GM23338 (cell line): ENCODE measurements at regions not wholly inside any gene's neighbourhood (a gene's known extent, or its start where the extent isn't known, plus 50 kb on each side); places are given as distances from the start of the nearest gene placed in this dataset.

ENCODE experiments used
- ATAC-seq: fragments of 200-7000 bp; cut with Tn5 transposase; 3 replicates; pipeline ENCODE4 v1.9.1; 2020
- DNase-seq: peaks from one replicate; pipeline ENCODE4 v3.0.0-alpha.2; 2015; ENCODE audit warnings: low spot score
- H2AFZ ChIP-seq: fragments of 200-600 bp; sonication (generic); 2 replicates; pipeline ENCODE4 v1.8.0; 2016; ENCODE audit warnings: antibody characterized with exemption, mild to moderate bottlenecking, moderate library complexity
- H3F3A ChIP-seq: fragments of 200-600 bp; sonication (generic); replicated peaks from 2 replicates; pipeline ENCODE4 v1.8.0; 2017; ENCODE audit warnings: antibody characterized with exemption, mixed run types, low read depth
- H3K27ac ChIP-seq: fragments of 200-600 bp; sonication (generic); 2 replicates; pipeline ENCODE4 v1.6.1; 2016; ENCODE audit warnings: low read depth
- H3K27me3 ChIP-seq: fragments of 200-600 bp; sonication (generic); 2 replicates; pipeline ENCODE4 v1.8.0; 2016; ENCODE audit warnings: mild to moderate bottlenecking, mixed run types, moderate library complexity; ENCODE audit not compliant: insufficient read depth
- H3K36me3 ChIP-seq: fragments of 200-600 bp; sonication (generic); 2 replicates; pipeline ENCODE4 v1.8.0; 2016; ENCODE audit warnings: mild to moderate bottlenecking; ENCODE audit not compliant: insufficient read depth
- H3K4me1 ChIP-seq: fragments of 200-600 bp; sonication (generic); 2 replicates; pipeline ENCODE4 v1.8.0; 2016; ENCODE audit warnings: mild to moderate bottlenecking, moderate library complexity; ENCODE audit not compliant: insufficient read depth
- H3K4me2 ChIP-seq: fragments of 200-600 bp; sonication (generic); 2 replicates; pipeline ENCODE4 v1.7.1; 2017; ENCODE audit warnings: mixed run types
- H3K4me3 ChIP-seq: fragments of 200-600 bp; sonication (generic); 2 replicates; pipeline ENCODE4 v1.6.1; 2016; ENCODE audit warnings: mixed run types
- H3K79me2 ChIP-seq: fragments of 200-600 bp; sonication (generic); replicated peaks from 2 replicates; pipeline ENCODE4 v1.8.0; 2017; ENCODE audit warnings: mild to moderate bottlenecking; ENCODE audit not compliant: insufficient read depth
- H3K9me2 ChIP-seq: fragments of 200-600 bp; sonication (generic); 2 replicates; pipeline ENCODE4 v1.8.0; 2017; ENCODE audit not compliant: insufficient read depth
- H4K20me1 ChIP-seq: fragments of 200-600 bp; sonication (generic); replicated peaks from 2 replicates; pipeline ENCODE4 v1.8.0; 2017; ENCODE audit warnings: mild to moderate bottlenecking; ENCODE audit not compliant: insufficient read depth
- H3K27ac Mint-ChIP-seq: 2 replicates; pipeline ENCODE4 v1.8.0; 2020; ENCODE audit warnings: inconsistent platforms, mild to moderate bottlenecking, moderate library complexity, mixed read lengths
- H3K27me3 Mint-ChIP-seq: 3 replicates; pipeline ENCODE4 v1.8.0; 2022; ENCODE audit warnings: low read depth, mild to moderate bottlenecking, moderate library complexity, mixed read lengths, inconsistent platforms; ENCODE audit not compliant: insufficient read depth, poor library complexity
- H3K36me3 Mint-ChIP-seq: 3 replicates; pipeline ENCODE4 v1.8.0; 2021; ENCODE audit warnings: low read depth, mild to moderate bottlenecking, inconsistent platforms, moderate library complexity, mixed read lengths
- H3K4me1 Mint-ChIP-seq: 3 replicates; pipeline ENCODE4 v1.8.0; 2020; ENCODE audit warnings: mild to moderate bottlenecking, inconsistent platforms, mixed read lengths
- H3K4me3 Mint-ChIP-seq: 3 replicates; pipeline ENCODE4 v1.8.0; 2021; ENCODE audit warnings: moderate library complexity, mild to moderate bottlenecking, inconsistent platforms, mixed read lengths
- H3K9me3 Mint-ChIP-seq: 3 replicates; pipeline ENCODE4 v1.8.0; 2020; ENCODE audit warnings: moderate library complexity, mild to moderate bottlenecking, inconsistent platforms, mixed read lengths
- CREB1 ChIP-seq: fragments of 250-450 bp; sonication (Bioruptor Pico); IDR thresholded peaks from 2 replicates; pipeline ENCODE4 v1.5.0; 2020; ENCODE audit warnings: low read depth, mild to moderate bottlenecking, moderate library complexity
- EZH2 ChIP-seq: fragments of 200-600 bp; sonication (generic); IDR thresholded peaks from one replicate; pipeline ENCODE4 v1.8.0; 2017; ENCODE audit warnings: antibody characterized with exemption, mild to moderate bottlenecking, low read depth; ENCODE audit not compliant: unreplicated experiment
- EZH2phosphoT487 ChIP-seq: fragments of 200-600 bp; sonication (generic); IDR thresholded peaks from one replicate; pipeline ENCODE4 v1.8.1; 2018; ENCODE audit warnings: antibody characterized with exemption; ENCODE audit not compliant: unreplicated experiment
- NANOG ChIP-seq: IDR thresholded peaks from 2 replicates; pipeline ENCODE4 v1.6.1; 2016; ENCODE audit warnings: antibody characterized with exemption, borderline replicate concordance
- POLR2AphosphoS5 ChIP-seq: IDR thresholded peaks from 2 replicates; pipeline ENCODE4 v1.6.1; 2016; ENCODE audit warnings: antibody characterized with exemption, low read depth
- REST ChIP-seq: IDR thresholded peaks from one replicate; pipeline ENCODE4 v1.6.1; 2018; ENCODE audit warnings: antibody characterized with exemption; ENCODE audit not compliant: unreplicated experiment
- STAT1 ChIP-seq: IDR thresholded peaks from one replicate; pipeline ENCODE4 v1.6.1; 2016; ENCODE audit warnings: antibody characterized with exemption; ENCODE audit not compliant: unreplicated experiment
- ZNF114 ChIP-seq: fragments of 250-450 bp; sonication (Bioruptor Pico); IDR thresholded peaks from 2 replicates; pipeline ENCODE4 v1.5.0; 2020; ENCODE audit warnings: mild to moderate bottlenecking, moderate library complexity
- ZNF331 ChIP-seq: fragments of 250-450 bp; sonication (Bioruptor Pico); IDR thresholded peaks from 2 replicates; pipeline ENCODE4 v1.5.0; 2020; ENCODE audit warnings: low read depth, mild to moderate bottlenecking, moderate library complexity
- TF ChIP-seq, protein P1 (sequence below), 2 experiments: fragments of 200-600 bp in 1 of 2; sonication (generic) in 1 of 2; conservative IDR thresholded peaks; 2 replicates each; pipeline versions ENCODE4 v1.5.1 to v1.6.1; 2016 to 2017; ENCODE audit warnings: antibody characterized with exemption in 2 of 2, low read depth in 2 of 2, mild to moderate bottlenecking in 2 of 2, moderate library complexity in 1 of 2

DNA sequence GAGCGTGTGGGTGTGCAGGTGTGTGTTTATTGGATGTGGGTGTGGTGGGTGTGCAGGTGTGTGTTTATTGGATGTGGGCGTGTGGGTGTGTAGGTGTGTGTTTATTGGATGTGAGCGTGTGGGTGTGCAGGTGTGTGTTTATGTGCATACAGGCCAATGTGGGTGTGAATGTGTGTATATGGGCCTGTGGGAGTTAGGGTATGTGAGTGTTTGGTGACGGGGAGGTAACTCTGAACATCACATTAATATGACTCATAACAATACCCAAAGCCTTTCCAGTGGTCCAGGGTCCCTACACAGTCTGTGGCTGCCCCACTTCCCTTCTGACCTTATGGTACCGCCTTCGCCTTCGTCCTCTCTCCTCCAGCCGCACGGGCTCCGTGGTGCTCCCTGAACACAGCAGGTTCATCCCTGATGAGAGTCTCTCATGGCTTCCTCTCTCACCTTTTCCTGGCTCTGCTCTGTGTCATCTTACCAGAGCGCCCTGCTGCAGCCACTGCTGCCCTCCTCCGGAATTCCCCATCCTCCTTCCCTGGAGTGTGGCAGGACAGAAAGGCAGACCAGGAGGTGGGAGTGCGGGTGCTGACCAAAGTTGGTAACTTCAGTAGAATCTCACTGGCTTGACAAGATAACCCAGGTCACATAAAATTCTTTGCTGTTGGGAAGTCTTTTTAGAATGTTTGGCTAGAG, 80.0 kb downstream of the SLC2A10 start (continued):
- TF ChIP-seq REST: no peak
- TF ChIP-seq ZNF114 (CRISPR knock-in tag): no peak
- TF ChIP-seq NANOG: no peak

- H3K4me3 ChIP-seq: no peak overlapping the region
- DNase-seq (peak; percentile 40), ATAC-seq (peak; percentile 80)
- no peaks in the 10 kb centered on the region for H3K79me2 ChIP-seq
- no peak overlapping the region; the same call in 1 of the 2 replicates for H2AFZ ChIP-seq
- no peaks in the 10 kb centered on the region for H3F3A ChIP-seq
- H3K27me3 ChIP-seq: no peaks in the 10 kb centered on the region
- H3K36me3 ChIP-seq: no peaks in the 10 kb centered on the region
- no peaks in the 10 kb centered on the region for H3K36me3 Mint-ChIP-seq
- H3K27me3 Mint-ChIP-seq: peaks cover 1% of the 10 kb centered on the region
- H3K27ac ChIP-seq: no peak overlapping the region
- no peak overlapping the region for H3K4me2 ChIP-seq
- no peaks in the 10 kb centered on the region for H3K9me3 Mint-ChIP-seq
- no peak overlapping the region for H3K27ac Mint-ChIP-seq
- H4K20me1 ChIP-seq: no peaks in the 10 kb centered on the region
- no peaks in the 10 kb centered on the region for H3K9me2 ChIP-seq
- no peaks in the 10 kb centered on the region for H3K4me1 ChIP-seq
- peaks cover 9% of the 10 kb centered on the region for H3K4me1 Mint-ChIP-seq
- H3K4me3 Mint-ChIP-seq: no peak overlapping the region
- TF ChIP-seq POLR2AphosphoS5: no peak
- TF ChIP-seq, protein P1, sequence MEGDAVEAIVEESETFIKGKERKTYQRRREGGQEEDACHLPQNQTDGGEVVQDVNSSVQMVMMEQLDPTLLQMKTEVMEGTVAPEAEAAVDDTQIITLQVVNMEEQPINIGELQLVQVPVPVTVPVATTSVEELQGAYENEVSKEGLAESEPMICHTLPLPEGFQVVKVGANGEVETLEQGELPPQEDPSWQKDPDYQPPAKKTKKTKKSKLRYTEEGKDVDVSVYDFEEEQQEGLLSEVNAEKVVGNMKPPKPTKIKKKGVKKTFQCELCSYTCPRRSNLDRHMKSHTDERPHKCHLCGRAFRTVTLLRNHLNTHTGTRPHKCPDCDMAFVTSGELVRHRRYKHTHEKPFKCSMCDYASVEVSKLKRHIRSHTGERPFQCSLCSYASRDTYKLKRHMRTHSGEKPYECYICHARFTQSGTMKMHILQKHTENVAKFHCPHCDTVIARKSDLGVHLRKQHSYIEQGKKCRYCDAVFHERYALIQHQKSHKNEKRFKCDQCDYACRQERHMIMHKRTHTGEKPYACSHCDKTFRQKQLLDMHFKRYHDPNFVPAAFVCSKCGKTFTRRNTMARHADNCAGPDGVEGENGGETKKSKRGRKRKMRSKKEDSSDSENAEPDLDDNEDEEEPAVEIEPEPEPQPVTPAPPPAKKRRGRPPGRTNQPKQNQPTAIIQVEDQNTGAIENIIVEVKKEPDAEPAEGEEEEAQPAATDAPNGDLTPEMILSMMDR (conservative IDR thresholded peaks at IDR 0.05; ENCODE audit: low read depth in 2 of 2): 0 out of 4 replicates have a peak, but pooled peaks of 1 of the 2 experiments have one; percentile 15
These were observed 82.4 kb downstream of the SLC2A10 start for GRCh38 chr20:46791722-46792416.

DNA sequence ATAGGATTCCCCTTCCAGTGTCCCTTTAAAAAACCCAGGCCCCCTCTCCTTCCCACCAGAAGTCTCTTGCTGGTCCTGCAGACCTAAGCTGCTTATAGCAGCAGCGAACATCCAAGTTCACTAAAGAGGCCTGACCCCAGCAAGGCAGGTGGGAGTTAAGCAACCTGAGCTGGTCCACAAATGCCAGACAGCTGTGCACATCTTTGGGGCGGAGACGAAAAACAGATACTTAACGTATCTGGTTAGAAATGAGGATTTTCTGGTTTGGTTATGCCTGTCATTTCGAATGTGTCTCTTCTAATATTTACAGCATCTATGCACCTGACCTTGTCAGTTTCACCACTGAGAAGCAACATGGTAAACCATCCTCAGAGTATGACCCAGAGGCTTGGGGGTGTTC, 87.8 kb downstream of the SLC2A10 start:
- no peaks in the 10 kb centered on the region for H3K36me3 Mint-ChIP-seq
- Histone ChIP-seq H2AFZ (no peak overlapping the region), H3K27ac (no peak overlapping the region), H3K9me2 (no peaks in the 10 kb centered on the region), H3K4me2 (no peak overlapping the region), H3K4me1 (no peaks in the 10 kb centered on the region), H4K20me1 (no peaks in the 10 kb centered on the region), H3F3A (no peaks in the 10 kb centered on the region), H3K27me3 (no peaks in the 10 kb centered on the region), H3K4me3 (no peak overlapping the region), H3K79me2 (no peaks in the 10 kb centered on the region), H3K36me3 (no peaks in the 10 kb centered on the region)
- DNase-seq: no peak
- no peaks in the 10 kb centered on the region for H3K9me3 Mint-ChIP-seq
- H3K4me3 Mint-ChIP-seq: no peak overlapping the region
- no peak overlapping the region for H3K27ac Mint-ChIP-seq
- peaks cover 5% of the 10 kb centered on the region for H3K4me1 Mint-ChIP-seq
- peaks cover 1% of the 10 kb centered on the region for H3K27me3 Mint-ChIP-seq
- no peak for ATAC-seq
- TF ChIP-seq ZNF331 (CRISPR knock-in tag) (no peak), EZH2 (no peak), EZH2phosphoT487 (no peak), ZNF114 (CRISPR knock-in tag) (no peak), REST (no peak), STAT1 (no peak), CREB1 (CRISPR knock-in tag) (no peak)
- TF ChIP-seq, protein P1 (conservative IDR thresholded peaks at IDR 0.05; ENCODE audit: low read depth in 2 of 2): no peak
